NCI-H526 treated with DMSO at 0.1 percent for 48 hours (cell line): ENCODE measurements at regions not wholly inside any gene's neighbourhood (a gene's known extent, or its start where the extent isn't known, plus 50 kb on each side); places are given as distances from the start of the nearest gene placed in this dataset.

ENCODE experiments used
- DNase-seq: peaks from one replicate; lab custom pipeline; 2025; lab: John Stamatoyannopoulos, UW

DNA sequence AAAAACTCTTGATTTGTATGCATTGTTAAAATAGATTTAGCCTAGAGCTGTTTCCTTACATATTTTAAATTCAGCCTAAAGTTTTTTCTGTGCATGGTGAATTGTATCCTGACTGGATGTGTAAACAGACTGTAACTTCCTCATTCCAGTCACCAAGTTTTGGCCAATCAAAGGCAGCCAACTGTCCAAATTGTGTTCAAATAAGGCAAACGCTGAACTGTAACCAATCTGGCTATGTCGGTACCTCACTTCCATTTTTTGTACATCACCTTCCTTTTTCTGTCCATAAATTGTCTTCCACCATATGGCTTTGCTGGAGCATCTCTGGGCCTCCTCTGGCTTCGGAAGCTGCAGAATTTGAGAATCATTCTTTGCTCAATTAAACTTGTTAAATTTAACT lies 1921.9 kb upstream of the SEL1L start:
- DNase-seq = no peak

GRCh38 chr14:83461521-83461920 lies 1927.9 kb upstream of the SEL1L start:
- DNase-seq = no peak

DNA sequence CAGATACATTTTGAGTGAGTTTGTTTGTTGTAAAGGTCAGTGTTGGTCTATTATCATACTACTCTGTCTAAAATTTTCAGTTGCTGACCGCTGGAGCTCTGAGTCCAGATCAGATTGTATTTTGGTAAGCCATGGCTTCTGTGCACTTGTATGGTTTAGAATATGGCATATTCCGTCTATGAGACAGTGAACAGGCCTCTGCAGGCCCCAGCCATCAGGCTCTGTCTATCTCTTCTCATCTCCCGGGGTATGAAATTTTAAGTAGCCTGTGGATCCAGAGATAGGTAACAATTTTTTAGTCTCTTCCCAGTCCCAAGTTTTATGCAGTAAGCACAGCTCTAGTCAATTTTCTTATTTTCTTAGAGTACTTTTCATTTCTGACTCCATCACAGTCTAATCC lies 1929.1 kb upstream of the SEL1L start:
- DNase-seq = no peak

GRCh38 chr14:83463500-83464098 lies 1929.9 kb upstream of the SEL1L start:
- DNase-seq = peak; percentile 4

DNA sequence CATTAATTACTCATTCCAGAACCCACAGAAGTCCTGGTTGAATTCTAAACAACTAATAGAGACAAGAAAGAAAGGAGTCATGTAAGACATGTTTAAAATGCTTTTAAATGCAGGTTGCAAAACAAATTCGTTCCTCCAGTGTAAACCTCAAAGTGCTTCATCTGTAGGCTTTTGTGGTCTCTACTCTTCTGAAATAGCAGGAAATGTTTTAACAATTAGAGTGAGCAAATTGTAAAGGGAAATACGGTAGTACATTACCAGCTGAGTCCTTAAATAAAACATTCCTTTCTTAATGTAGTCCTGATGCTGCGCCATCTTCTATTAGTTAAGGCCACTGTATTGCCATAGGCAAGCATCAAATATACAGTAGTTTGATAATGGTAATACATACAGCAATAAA lies 1934.2 kb upstream of the SEL1L start:
- no peak for DNase-seq

DNA sequence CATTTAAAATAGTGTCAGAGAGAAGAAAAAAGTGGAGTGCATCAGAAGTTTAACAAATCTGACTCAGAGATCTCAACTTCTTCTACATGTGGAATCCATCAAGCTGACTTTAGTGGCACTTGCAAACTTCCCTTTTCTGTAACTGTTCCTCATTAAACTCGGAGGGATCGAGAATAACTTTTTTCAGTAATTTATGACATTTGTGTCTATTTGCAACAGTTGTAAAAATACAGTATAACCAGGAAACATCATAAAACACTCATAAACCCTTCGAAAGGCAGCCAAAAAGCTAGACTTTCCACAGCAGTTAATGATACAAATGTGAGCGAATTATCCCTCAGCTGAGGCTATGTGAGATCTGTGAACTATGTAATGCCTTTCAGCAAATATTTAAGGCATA lies 1936.8 kb upstream of the SEL1L start:
- DNase-seq = no peak

DNA sequence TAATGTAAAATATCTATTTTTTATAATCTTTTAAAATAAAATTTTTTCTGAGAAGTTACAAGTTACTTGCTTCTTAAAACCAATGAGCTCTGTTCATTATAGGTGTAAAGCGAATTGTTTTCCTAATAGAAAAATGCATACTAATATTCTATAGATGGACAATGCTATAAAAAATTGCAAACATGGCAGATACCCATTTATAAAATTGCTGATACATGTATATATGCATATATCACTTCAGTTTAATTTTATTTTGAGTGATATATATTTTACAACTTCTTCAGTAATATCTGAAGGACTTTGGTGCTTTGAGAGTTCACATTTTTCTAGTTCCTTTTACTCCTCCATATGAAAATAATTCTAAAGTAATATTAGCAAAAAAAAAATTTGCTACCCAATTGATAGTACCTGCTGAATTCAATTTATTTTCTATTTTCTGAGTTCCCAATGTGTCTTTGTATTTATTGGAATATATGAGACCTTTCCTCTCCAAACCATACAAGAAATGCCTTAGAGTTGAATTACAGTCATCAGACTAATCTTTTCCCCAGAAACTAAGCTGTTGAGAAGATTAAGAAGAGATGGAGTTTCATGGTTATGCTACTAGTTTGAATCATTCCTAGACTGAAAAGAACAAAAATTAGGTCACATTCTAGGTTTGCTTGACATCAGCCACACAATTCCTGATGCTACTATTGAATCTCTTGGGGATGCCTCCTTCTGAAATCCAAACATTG lies 1937.5 kb upstream of the SEL1L start:
- DNase-seq = no peak

DNA sequence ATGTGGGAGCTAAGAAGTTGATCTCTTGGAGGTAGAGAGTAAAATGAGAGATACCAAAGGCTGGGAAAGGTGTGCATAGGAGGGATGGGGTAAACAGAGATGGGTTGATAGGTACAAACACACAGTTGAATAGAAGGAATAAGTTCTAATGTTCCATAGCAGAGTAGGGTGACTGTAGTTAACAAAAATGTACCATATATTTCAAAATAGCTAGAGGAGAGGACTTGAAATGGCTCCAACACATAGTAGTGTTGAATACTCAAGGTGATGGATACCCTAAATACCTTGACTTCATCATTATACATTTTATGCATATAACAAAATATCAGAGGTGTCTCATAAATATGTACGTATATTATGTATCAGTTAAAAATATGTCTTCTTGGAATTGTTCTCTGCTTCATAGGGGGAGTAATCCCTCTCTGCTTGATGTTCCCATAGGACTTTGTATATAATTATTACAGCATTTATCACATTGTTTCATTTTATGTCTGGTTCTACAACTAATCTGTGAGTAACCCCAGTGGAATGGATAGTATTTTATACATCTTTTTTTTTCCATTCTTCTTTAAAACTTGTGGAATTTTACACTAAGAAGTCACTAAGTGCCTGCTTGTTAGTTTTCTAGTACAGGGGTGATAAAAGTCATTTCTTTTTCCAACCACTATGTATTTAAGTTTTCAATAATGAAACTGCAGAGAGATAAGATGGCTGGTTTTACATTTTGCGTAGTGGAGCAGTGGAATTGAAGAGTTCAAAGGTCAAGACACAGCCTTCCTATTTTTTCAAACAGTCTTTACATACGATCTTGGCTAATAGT lies 1940.0 kb upstream of the SEL1L start:
- no peak for DNase-seq

DNA sequence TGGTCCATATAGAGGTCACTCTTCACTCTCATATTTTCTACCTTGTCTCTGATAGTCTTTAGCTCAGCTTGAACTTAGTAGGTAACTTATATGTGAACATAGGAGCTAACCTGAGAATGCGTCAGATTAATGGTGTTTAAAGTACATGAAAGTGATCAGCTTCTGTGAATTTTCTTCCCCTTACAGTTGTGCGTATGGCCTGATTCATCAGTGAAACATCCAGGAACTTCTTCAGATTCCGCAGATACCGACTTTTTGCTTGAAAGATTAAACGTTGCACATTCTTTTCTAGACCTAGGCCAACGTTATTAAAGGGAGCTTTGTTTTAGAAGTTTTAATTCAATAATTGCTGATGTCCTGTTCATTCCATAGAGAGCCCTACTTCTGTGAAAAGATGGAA lies 1945.1 kb upstream of the SEL1L start:
- no peak for DNase-seq

GRCh38 chr14:83483063-83483462 lies 1949.4 kb upstream of the SEL1L start:
- DNase-seq = no peak

- DNase-seq = no peak
These were observed 1951.9 kb upstream of the SEL1L start for GRCh38 chr14:83485591-83485990.

DNA sequence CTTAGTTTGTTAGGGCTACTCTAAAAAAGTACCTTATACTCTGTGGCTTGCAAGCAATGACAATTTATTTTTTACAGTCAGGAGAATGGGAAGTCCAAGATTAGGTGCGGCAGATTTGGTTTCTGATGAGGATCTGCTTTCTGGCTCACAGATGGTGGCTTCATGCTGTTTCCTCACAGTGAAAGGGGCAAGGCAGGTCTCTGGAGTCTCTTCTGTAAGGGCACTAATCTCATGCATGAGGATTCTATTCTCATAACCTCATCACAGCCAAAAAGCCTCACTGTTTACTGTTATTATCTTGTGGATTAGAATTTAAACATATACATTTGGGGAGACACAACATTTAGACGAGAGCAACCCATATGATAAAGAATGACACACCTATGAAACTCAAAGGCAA lies 1957.4 kb upstream of the SEL1L start:
- no peak for DNase-seq

DNA sequence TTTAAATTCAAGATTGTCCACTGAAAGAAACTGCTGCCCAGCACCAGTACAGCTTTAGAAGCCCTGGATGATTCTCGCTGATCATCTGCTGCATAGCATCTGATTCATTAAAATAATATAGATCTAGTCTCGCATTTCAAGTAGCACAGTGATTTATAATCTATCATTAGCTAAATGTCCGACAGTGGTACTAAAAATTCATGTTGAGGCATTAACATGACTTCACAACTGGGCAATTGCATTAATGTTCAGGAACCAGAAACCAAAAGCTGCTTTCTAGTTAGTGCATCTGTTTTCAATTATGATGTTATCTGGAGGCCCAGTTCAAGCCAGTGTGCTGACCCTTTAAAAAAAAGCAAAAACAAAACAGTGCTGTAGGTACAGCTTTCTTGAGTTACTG lies 1987.2 kb upstream of the SEL1L start:
- no peak for DNase-seq

- no peak for DNase-seq
These were observed 1995.9 kb upstream of the SEL1L start for GRCh38 chr14:83529531-83529930.

DNA sequence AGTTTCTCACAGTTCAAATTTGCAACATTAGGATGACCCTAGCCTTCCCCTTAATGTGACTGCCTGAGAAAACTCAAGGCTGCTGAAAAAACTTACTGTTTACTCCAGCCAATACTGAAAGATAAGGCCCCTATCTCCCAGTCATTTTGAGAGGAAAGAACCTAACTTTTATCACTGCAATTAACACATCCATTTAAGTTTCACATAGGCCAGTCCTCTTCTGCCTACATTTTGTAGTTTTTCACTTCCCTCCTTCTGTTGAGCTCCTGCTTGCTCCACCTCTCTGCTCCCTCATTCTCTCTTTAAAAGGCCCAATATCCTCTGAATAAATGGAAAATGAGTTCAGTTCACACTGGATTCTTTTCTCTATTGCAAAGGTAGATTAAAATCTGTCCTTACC lies 1996.2 kb upstream of the FLRT2 start:
- no peak for DNase-seq

- no peak for DNase-seq
These were observed 1994.9 kb upstream of the FLRT2 start for GRCh38 chr14:83534995-83535394.

- no peak for DNase-seq
These were observed 1994.5 kb upstream of the FLRT2 start for GRCh38 chr14:83535444-83535843.

DNA sequence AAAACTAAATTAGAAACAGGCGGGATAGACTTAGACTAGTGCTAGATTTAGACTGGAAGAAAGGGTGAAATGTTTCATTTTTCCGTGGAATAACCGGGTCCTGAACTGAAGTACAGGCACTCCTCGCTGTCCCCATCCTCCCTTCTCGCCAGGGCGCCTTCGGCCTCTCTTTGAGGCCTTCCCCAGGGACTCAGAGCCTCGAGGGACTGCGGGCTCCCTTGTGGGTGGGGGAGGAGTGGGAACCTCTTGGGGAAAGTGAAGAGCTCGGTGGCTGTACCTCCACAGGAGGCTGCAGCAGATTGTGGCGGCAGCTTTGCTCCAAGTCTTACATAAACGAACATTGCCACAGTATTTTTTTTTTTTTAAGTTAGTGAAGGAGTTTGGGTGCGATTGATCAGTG lies 1988.8 kb upstream of the FLRT2 start:
- no peak for DNase-seq

GRCh38 chr14:83548061-83548839 lies 1981.7 kb upstream of the FLRT2 start:
- no peak for DNase-seq

DNA sequence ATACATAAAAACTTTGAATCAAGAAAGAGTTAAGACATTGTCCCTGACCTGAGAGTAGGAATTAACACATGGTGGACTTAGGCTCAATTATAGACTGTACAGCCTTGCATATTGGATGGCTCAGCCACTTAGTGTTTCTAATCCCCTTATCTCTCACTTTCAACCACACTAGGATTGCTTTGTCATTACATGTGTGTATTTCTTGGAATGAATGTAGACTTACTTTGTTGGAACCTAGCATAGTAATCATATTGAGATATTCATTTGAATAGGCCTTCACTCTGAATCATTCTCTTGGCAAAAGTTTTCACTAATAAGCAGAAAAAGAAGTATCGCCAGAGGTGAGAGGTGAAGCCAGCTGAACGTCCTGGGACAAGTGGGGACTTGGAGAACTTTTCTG lies 1973.9 kb upstream of the FLRT2 start:
- DNase-seq = no peak

DNA sequence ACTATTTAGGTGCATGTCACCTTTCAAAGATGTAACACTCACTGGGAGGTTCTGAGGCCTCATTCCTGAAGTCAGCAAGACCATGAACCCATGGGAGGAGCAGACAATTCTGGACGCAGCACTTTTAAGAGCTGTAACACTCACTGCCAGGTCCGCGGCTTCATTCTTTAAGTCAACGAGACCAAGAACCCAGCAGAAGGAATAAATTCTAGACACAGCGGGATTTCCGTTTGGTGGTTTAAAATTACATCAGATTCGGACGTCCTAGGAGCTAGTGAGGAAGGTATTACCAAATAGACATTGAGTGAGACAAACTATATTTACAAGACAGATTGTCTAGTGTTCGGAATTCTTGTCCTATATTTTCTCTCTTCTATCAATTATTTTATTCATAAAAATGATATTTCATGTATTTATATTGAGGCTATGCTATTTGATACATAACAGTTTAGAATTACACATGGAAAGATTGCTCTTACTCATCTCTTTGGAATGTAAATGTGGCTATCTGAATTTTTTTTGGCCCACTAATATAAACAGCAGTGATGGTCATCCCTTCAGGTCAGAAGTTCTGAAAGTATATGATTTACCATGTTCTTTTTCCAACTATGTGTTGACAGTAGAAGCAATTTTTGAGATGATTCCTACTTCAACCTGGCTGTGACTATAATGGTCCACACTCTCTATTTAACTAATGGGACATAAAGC lies 1973.0 kb upstream of the FLRT2 start:
- DNase-seq = no peak

DNA sequence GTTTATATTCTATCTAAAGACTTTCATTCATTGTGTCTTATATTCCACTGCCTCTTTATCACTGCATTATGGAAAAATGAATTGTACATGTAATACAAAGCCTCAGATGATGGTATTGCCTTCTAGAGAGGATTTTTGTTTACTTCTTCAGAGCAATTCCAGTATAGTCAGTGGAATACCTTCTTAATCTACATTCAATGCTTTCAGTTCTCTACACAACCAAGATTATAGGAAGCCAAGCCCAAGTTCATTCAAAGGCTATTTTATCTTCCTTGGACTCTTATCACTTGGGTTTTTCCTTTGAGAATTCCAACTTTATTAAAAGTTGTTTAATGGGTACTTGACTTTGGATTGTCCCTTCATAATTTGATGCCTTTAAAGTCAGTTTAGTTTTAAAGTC lies 1971.0 kb upstream of the FLRT2 start:
- DNase-seq = no peak
